NCI-H526 treated with DMSO at 0.1 percent for 48 hours (cell line): ENCODE measurements at regions not wholly inside any gene's neighbourhood (a gene's known extent, or its start where the extent isn't known, plus 50 kb on each side); places are given as distances from the start of the nearest gene placed in this dataset.
"Not testable (repeated sequence)": the region's sequence is repeated elsewhere in the genome, so short reads cannot be mapped to it uniquely, and the experiment has no call there.

Source experiments
- DNase-seq: peaks from one replicate; lab custom pipeline; 2025; lab: John Stamatoyannopoulos, UW

- no peak for DNase-seq
Measured at GRCh38 chr5:91830361-91830953, 447.3 kb upstream of the ARRDC3 start.

- no peak for DNase-seq
Measured at GRCh38 chr5:91825618-91826017, 442.5 kb upstream of the ARRDC3 start.

GRCh38 chr5:91824406-91824805 lies 441.3 kb upstream of the ARRDC3 start:
- DNase-seq: no peak

GRCh38 chr5:91820874-91821273 lies 437.8 kb upstream of the ARRDC3 start:
- no peak for DNase-seq

GRCh38 chr5:91816681-91817080 lies 433.6 kb upstream of the ARRDC3 start:
- DNase-seq: no peak

GRCh38 chr5:91797576-91797975 lies 414.5 kb upstream of the ARRDC3 start:
- DNase-seq: no peak

GRCh38 chr5:91794856-91795548 lies 411.9 kb upstream of the ARRDC3 start:
- no peak for DNase-seq

- no peak for DNase-seq
Measured at GRCh38 chr5:91794455-91794854, 411.3 kb upstream of the ARRDC3 start.

- DNase-seq: no peak
Measured at GRCh38 chr5:91787718-91788117, 404.6 kb upstream of the ARRDC3 start.

GRCh38 chr5:91777671-91778070 lies 394.6 kb upstream of the ARRDC3 start:
- no peak for DNase-seq

GRCh38 chr5:91776249-91776648 lies 393.1 kb upstream of the ARRDC3 start:
- no peak for DNase-seq

GRCh38 chr5:91770400-91770799 lies 387.3 kb upstream of the ARRDC3 start:
- DNase-seq: no peak

- not testable (repeated sequence) for DNase-seq
Measured at GRCh38 chr5:91757383-91757782, 374.3 kb upstream of the ARRDC3 start.

- DNase-seq: no peak
Measured at GRCh38 chr5:91754990-91755389, 371.9 kb upstream of the ARRDC3 start.

- DNase-seq: not testable (repeated sequence)
Measured at GRCh38 chr5:91744470-91744869, 361.4 kb upstream of the ARRDC3 start.

- DNase-seq: no peak
Measured at GRCh38 chr5:91742550-91742949, 359.4 kb upstream of the ARRDC3 start.

GRCh38 chr5:91741764-91742505 lies 358.8 kb upstream of the ARRDC3 start:
- no peak for DNase-seq

- DNase-seq: no peak
Measured at GRCh38 chr5:91730026-91730425, 346.9 kb upstream of the ARRDC3 start.

- DNase-seq: no peak
Measured at GRCh38 chr5:91727463-91727862, 344.3 kb upstream of the ARRDC3 start.

GRCh38 chr5:91722736-91723467 lies 339.8 kb upstream of the ARRDC3 start:
- DNase-seq: no peak

GRCh38 chr5:91712718-91713117 lies 329.6 kb upstream of the ARRDC3 start:
- no peak for DNase-seq

- no peak for DNase-seq
Measured at GRCh38 chr5:91707521-91707841, 324.4 kb upstream of the ARRDC3 start.
